K562 (cell line): ENCODE measurements at regions not wholly inside any gene's neighbourhood (a gene's known extent, or its start where the extent isn't known, plus 50 kb on each side); places are given as distances from the start of the nearest gene placed in this dataset.

ENCODE experiments used
- ATAC-seq: fragments of 200-7000 bp; cut with Tn5 transposase; 3 replicates; pipeline ENCODE4 v1.9.1; 2020; ENCODE audit warnings: moderate library complexity
- BruUV-seq: library from RNA; stranded (reverse); fragments of 400-500 nt; replicated peaks from 2 replicates; lab custom pipeline; 2021; lab: Mats Ljungman, UMichigan
- CTCF ChIA-PET: fragments of 300-600 bp; formaldehyde crosslinking; extraction: SDS; loops from one replicate; lab custom pipeline; 2021; ENCODE audit warnings: low intra/inter-chr PET ratio; lab: Yijun Ruan, JAX
- POLR2A ChIA-PET: fragments of 300-600, 350-650 bp; sonication (Branson Sonifier 250); formaldehyde crosslinking; extraction: SDS; loops from one replicate; lab custom pipeline; 2021; ENCODE audit warnings: antibody characterized with exemption, inconsistent platforms; lab: Yijun Ruan, JAX
- DNase-seq, 4 experiments: peaks; one replicate each; pipeline versions ENCODE4 v3.0.0 to v3.0.0-alpha.2; 2011 to 2018; ENCODE audit warnings: low spot score in 3 of 4, mixed read lengths in 3 of 4; ENCODE audit errors: extremely low read depth in 1 of 4
- FAIRE-seq: peaks from 2 replicates; lab custom pipeline; 2011; peaks lifted over from hg19 to GRCh38; lab: Jason Lieb, UNC
- H2AFZ ChIP-seq: 2 replicates; pipeline ENCODE4 v1.6.0; 2011; ENCODE audit warnings: low read depth, low read length, control low read depth, inconsistent platforms
- H3K27ac ChIP-seq: fragments of 200-600 bp; 3 replicates; pipeline ENCODE4 v1.8.0; 2011; ENCODE audit warnings: low read depth, mild to moderate bottlenecking, control low read depth, inconsistent platforms, low read length, moderate library complexity, mixed read lengths; ENCODE audit errors: extremely low read depth
- H3K27me3 ChIP-seq, 2 experiments: fragments of 300-600 bp in 1 of 2; 2 replicates in 1 of 2; 3 replicates in 1 of 2; pipeline versions ENCODE4 v1.6.0 to v1.8.0; 2011; ENCODE audit warnings: inconsistent platforms in 2 of 2, low read length in 2 of 2, mild to moderate bottlenecking in 1 of 2, mixed read lengths in 1 of 2, moderate library complexity in 1 of 2; ENCODE audit not compliant: control insufficient read depth in 2 of 2, insufficient read depth in 2 of 2
- H3K36me3 ChIP-seq: fragments of 300-600 bp; 3 replicates; pipeline ENCODE4 v1.8.0; 2011; ENCODE audit warnings: mild to moderate bottlenecking, low read length, inconsistent platforms; ENCODE audit not compliant: control insufficient read depth, insufficient read depth
- H3K4me1 ChIP-seq, 2 experiments: fragments of 200-600 bp in 1 of 2; replicated peaks in 1 of 2; 2 replicates in 1 of 2; 3 replicates in 1 of 2; pipeline versions ENCODE4 v1.5.1 to v1.8.0; 2011; ENCODE audit warnings: inconsistent platforms in 2 of 2, low read length in 2 of 2, mild to moderate bottlenecking in 1 of 2, mixed read lengths in 1 of 2, moderate library complexity in 1 of 2; ENCODE audit not compliant: control insufficient read depth in 2 of 2, insufficient read depth in 2 of 2
- H3K4me2 ChIP-seq: 2 replicates; pipeline ENCODE4 v1.6.1; 2011; ENCODE audit warnings: low read length, control low read depth, inconsistent platforms, mixed read lengths; ENCODE audit not compliant: insufficient read depth
- H3K4me3 ChIP-seq: fragments of 200-600 bp; sonication (generic), shearing (Covaris generic); 2 replicates; pipeline ENCODE4 v1.5.1; 2016; ENCODE audit warnings: control low read depth, inconsistent platforms
- H3K79me2 ChIP-seq: fragments of 200-600 bp; 3 replicates; pipeline ENCODE4 v1.8.0; 2011; ENCODE audit warnings: low read length, inconsistent platforms; ENCODE audit not compliant: control insufficient read depth, insufficient read depth
- H3K9ac ChIP-seq, 2 experiments: 2 replicates each; pipeline versions ENCODE4 v1.6.0 to v1.6.1; 2011; ENCODE audit warnings: low read depth in 2 of 2, low read length in 2 of 2, control low read depth in 1 of 2, inconsistent platforms in 1 of 2, mild to moderate bottlenecking in 1 of 2, mixed read lengths in 1 of 2; ENCODE audit not compliant: insufficient read depth in 1 of 2
- H3K9me1 ChIP-seq: one replicate; pipeline ENCODE4 v1.6.0; 2011; ENCODE audit warnings: inconsistent platforms, mild to moderate bottlenecking, low read length, moderate library complexity; ENCODE audit not compliant: control insufficient read depth, insufficient read depth
- H3K9me3 ChIP-seq: replicated peaks from 2 replicates; pipeline ENCODE4 v1.5.1; 2011; ENCODE audit warnings: low read depth, low read length, inconsistent platforms; ENCODE audit not compliant: control insufficient read depth, insufficient read depth
- H4K20me1 ChIP-seq: replicated peaks from 2 replicates; pipeline ENCODE4 v1.6.1; 2011; ENCODE audit warnings: low read length, inconsistent platforms, mixed read lengths; ENCODE audit not compliant: control insufficient read depth, insufficient read depth
- HDGF ChIP-seq: fragments of 450-650 bp; IDR thresholded peaks from 2 replicates; pipeline ENCODE4 v1.6.1; 2016
- JUN ChIP-seq, 2 experiments: sonication (generic) in 1 of 2; formaldehyde crosslinking in 1 of 2; IDR thresholded peaks; 2 replicates each; pipeline versions ENCODE4 v1.6.1 to v1.8.0; 2012 to 2022; ENCODE audit warnings: borderline replicate concordance in 2 of 2, mild to moderate bottlenecking in 2 of 2, improper control_type of control experiment in 1 of 2, low read depth in 1 of 2, low read length in 1 of 2, missing genetic modification reagents in 1 of 2
- MITF ChIP-seq: IDR thresholded peaks from 2 replicates; pipeline ENCODE4 v1.6.1; 2014; ENCODE audit warnings: antibody characterized with exemption
- NFXL1 ChIP-seq: fragments of 450-650 bp; formaldehyde crosslinking; IDR thresholded peaks from 2 replicates; pipeline ENCODE4 v1.4.0; 2021; ENCODE audit warnings: mild to moderate bottlenecking
- NFYB ChIP-seq: IDR thresholded peaks from 2 replicates; pipeline ENCODE4 v1.6.1; 2011; ENCODE audit warnings: mild to moderate bottlenecking, moderate library complexity; ENCODE audit not compliant: insufficient read length; ENCODE audit errors: extremely low read depth
- PCBP1 ChIP-seq: fragments of 200-400 bp; formaldehyde crosslinking; IDR thresholded peaks from 2 replicates; pipeline ENCODE4 v1.6.1; 2018; ENCODE audit warnings: mild to moderate bottlenecking, low read depth, low read length; ENCODE audit not compliant: poor library complexity, severe bottlenecking
- RAD51 ChIP-seq: fragments of 450-650 bp; IDR thresholded peaks from 2 replicates; pipeline ENCODE4 v1.7.1; 2016; ENCODE audit warnings: low read depth, mild to moderate bottlenecking, borderline replicate concordance
- SIRT6 ChIP-seq: IDR thresholded peaks from one replicate; pipeline ENCODE4 v1.6.1; 2012; ENCODE audit warnings: low read depth, mild to moderate bottlenecking, control low read depth, inconsistent platforms, low read length, moderate library complexity
- SMAD3 ChIP-seq: fragments of 450-650 bp; formaldehyde crosslinking; conservative IDR thresholded peaks from 2 replicates; pipeline ENCODE4 v1.4.0; 2020; ENCODE audit warnings: mild to moderate bottlenecking
- SRSF7 ChIP-seq: fragments of 200-400 bp; formaldehyde crosslinking; optimal IDR thresholded peaks from 2 replicates; pipeline ENCODE3; 2017; ENCODE audit warnings: mild to moderate bottlenecking, low read depth, low read length
- TCF7L2 ChIP-seq: fragments of 150-350 bp; IDR thresholded peaks from 2 replicates; pipeline ENCODE4 v1.6.1; 2016; ENCODE audit warnings: low read depth, mild to moderate bottlenecking, low read length, moderate library complexity
- THRA ChIP-seq: fragments of 450-650 bp; IDR thresholded peaks from 2 replicates; pipeline ENCODE4 v1.6.1; 2017; ENCODE audit warnings: mild to moderate bottlenecking, moderate library complexity
- THRB ChIP-seq: fragments of 450-650 bp; formaldehyde crosslinking; conservative IDR thresholded peaks from 2 replicates; pipeline ENCODE4 v1.4.0; 2022; ENCODE audit warnings: mild to moderate bottlenecking, missing genetic modification characterization
- XRCC3 ChIP-seq: fragments of 450-650 bp; IDR thresholded peaks from 2 replicates; pipeline ENCODE4 v1.6.1; 2017; ENCODE audit warnings: mild to moderate bottlenecking, moderate library complexity
- ZBTB34 ChIP-seq: fragments of 250-450 bp; sonication (Bioruptor Pico); IDR thresholded peaks from 2 replicates; pipeline ENCODE4 v1.8.0; 2021; ENCODE audit warnings: mild to moderate bottlenecking, moderate library complexity
- ZNF239 ChIP-seq: fragments of 250-450 bp; sonication (Bioruptor Pico); IDR thresholded peaks from 2 replicates; pipeline ENCODE4 v1.4.0; 2020; ENCODE audit warnings: mild to moderate bottlenecking
- ZNF324 ChIP-seq: fragments of 250-450 bp; sonication (Bioruptor Pico); IDR thresholded peaks from 2 replicates; pipeline ENCODE4 v1.4.0; 2020; ENCODE audit warnings: mild to moderate bottlenecking
- ZNF408 ChIP-seq: fragments of 250-450 bp; sonication (Bioruptor Pico); IDR thresholded peaks from 2 replicates; pipeline ENCODE4 v1.4.0; 2020; ENCODE audit warnings: low read depth, mild to moderate bottlenecking, moderate library complexity
- WGBS: fragments of 100-300 bp; shearing (Covaris generic); methylation state at CpG from one replicate; pipeline ENCODE4 v1.1.6; 2016; ENCODE audit warnings: low coverage, mixed read lengths; ENCODE audit not compliant: insufficient coverage; ENCODE audit errors: missing lambda C conversion rate; 5-methylcytosine and 5-hydroxymethylcytosine counted together
- in situ Hi-C: fragments of 300-500 bp; cut with MboI; formaldehyde crosslinking; loops from 4 replicates; pipeline ENCODE4 v1.15.0; 2018; ENCODE audit warnings: inconsistent platforms, mixed read lengths
- intact Hi-C: fragments of 100-400 bp; cut with micrococcal nuclease; formaldehyde crosslinking; loops from 2 replicates; pipeline ENCODE4 v1.14.2; 2022

GRCh38 chr2:17322461-17322860, 195.8 kb downstream of the RAD51AP2 start:
- ChIA-PET CTCF (no interaction called here), POLR2A (no interaction called here)
- intact Hi-C loops, result no loop called here
- BruUV-seq, result no TSS peak
- H3K9ac ChIP-seq, result no peak overlapping the region
- H3K79me2 ChIP-seq, result no peaks in the 10 kb centered on the region
- 3% methylated on average over 2 of the region's 2 CpGs for WGBS
- FAIRE-seq (no peak), ATAC-seq (no peak), DNase-seq (no peak)
- H3K4me2 ChIP-seq, result no peak overlapping the region
- H3K9me3 ChIP-seq, result no peaks in the 10 kb centered on the region
- H3K9me1 ChIP-seq, result no peaks in the 10 kb centered on the region
- no peaks in the 10 kb centered on the region for H4K20me1 ChIP-seq
- H3K27ac ChIP-seq, result no peak overlapping the region
- in situ Hi-C loops, result loop anchor here (25.0 kb wide), 1 partner anchor 710 kb away; no protein-coding TSS in a partner anchor
- H2AFZ ChIP-seq, result no peak overlapping the region
- TF ChIP-seq JUN (IDR thresholded peaks at IDR 0.05; ENCODE audit: borderline replicate concordance, low read depth, low read length) (no peak), JUN (CRISPR knock-in tag; IDR thresholded peaks at IDR 0.05; ENCODE audit: borderline replicate concordance) (no peak), MITF (no peak), TCF7L2 (no peak), SIRT6 (no peak), ZNF324 (CRISPR knock-in tag) (no peak), NFXL1 (CRISPR knock-in tag) (no peak), SMAD3 (CRISPR knock-in tag) (no peak), ZNF408 (CRISPR knock-in tag) (no peak), ZBTB34 (CRISPR knock-in tag) (no peak), HDGF (no peak), NFYB (no peak), THRA (no peak), XRCC3 (no peak), ZNF239 (CRISPR knock-in tag) (no peak), PCBP1 (no peak), THRB (CRISPR knock-in tag) (no peak), SRSF7 (no peak), RAD51 (no peak)
- no peaks in the 10 kb centered on the region for H3K27me3 ChIP-seq
- no peak overlapping the region for H3K4me3 ChIP-seq
- no peaks in the 10 kb centered on the region for H3K36me3 ChIP-seq
- no peaks in the 10 kb centered on the region for H3K4me1 ChIP-seq
